Nephron progenitor cell (in vitro differentiated cells): ENCODE measurements at regions not wholly inside any gene's neighbourhood (a gene's known extent, or its start where the extent isn't known, plus 50 kb on each side); places are given as distances from the start of the nearest gene placed in this dataset.

Source experiments
- DNase-seq: peaks from one replicate; pipeline ENCODE4 v3.0.0; 2021
- H3K27ac Mint-ChIP-seq: 2 replicates; pipeline ENCODE4 v1.8.0; 2021; ENCODE audit warnings: mild to moderate bottlenecking, moderate library complexity, mixed read lengths
- H3K27me3 Mint-ChIP-seq: 2 replicates; pipeline ENCODE4 v1.8.0; 2021; ENCODE audit warnings: mild to moderate bottlenecking, low read depth, mixed read lengths; ENCODE audit not compliant: poor library complexity
- H3K36me3 Mint-ChIP-seq: 2 replicates; pipeline ENCODE4 v1.8.0; 2021; ENCODE audit warnings: low read depth, mixed read lengths
- H3K4me1 Mint-ChIP-seq: 2 replicates; pipeline ENCODE4 v1.8.0; 2021; ENCODE audit warnings: mixed read lengths
- H3K4me3 Mint-ChIP-seq: 2 replicates; pipeline ENCODE4 v1.8.0; 2021; ENCODE audit warnings: mild to moderate bottlenecking, moderate library complexity, mixed read lengths
- H3K9me3 Mint-ChIP-seq: 2 replicates; pipeline ENCODE4 v1.8.0; 2021; ENCODE audit warnings: mild to moderate bottlenecking, moderate library complexity, mixed read lengths
- TF ChIP-seq, protein P1 (sequence below): fragments of 200-600 bp; sonication (generic); IDR thresholded peaks from 2 replicates; pipeline ENCODE4 v1.5.0; 2021; ENCODE audit warnings: antibody characterized with exemption

DNA sequence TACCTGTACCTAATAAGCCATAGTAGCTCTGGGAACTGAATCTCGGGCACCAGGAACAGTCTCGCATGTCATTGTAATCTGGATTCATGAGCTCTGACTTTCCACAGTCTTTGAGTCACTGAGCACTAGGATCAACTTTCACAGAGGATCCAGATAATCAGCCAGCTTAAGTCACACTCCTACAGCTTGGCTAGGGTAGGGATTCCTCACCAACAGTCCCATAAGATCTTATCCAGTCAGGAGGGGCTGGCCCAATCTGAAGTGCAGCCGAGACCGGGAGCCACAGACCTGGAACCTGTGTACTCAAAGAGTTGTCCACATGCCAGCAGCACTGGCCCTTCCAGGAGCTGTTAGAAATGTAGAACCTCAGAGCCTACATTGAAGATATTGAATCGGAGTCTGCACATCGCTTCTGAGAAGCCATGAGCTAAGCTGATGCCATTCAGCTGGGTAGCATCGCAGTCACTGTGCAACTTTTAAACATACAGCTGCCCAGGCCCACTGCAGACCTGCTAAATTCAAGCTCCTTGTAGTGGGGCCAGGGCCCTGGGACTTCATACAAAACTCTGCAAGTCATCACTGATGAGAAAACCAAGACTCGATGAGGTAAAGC lies 538.8 kb upstream of the B3GAT1 start:
- Mint-ChIP-seq H3K4me3 (peak overlapping the region; percentile 33), H3K27ac (peak overlapping the region; percentile 55), H3K36me3 (no peaks in the 10 kb centered on the region), H3K9me3 (no peaks in the 10 kb centered on the region), H3K27me3 (peaks cover 17% of the 10 kb centered on the region), H3K4me1 (peaks cover 71% of the 10 kb centered on the region)
- TF ChIP-seq, protein P1, sequence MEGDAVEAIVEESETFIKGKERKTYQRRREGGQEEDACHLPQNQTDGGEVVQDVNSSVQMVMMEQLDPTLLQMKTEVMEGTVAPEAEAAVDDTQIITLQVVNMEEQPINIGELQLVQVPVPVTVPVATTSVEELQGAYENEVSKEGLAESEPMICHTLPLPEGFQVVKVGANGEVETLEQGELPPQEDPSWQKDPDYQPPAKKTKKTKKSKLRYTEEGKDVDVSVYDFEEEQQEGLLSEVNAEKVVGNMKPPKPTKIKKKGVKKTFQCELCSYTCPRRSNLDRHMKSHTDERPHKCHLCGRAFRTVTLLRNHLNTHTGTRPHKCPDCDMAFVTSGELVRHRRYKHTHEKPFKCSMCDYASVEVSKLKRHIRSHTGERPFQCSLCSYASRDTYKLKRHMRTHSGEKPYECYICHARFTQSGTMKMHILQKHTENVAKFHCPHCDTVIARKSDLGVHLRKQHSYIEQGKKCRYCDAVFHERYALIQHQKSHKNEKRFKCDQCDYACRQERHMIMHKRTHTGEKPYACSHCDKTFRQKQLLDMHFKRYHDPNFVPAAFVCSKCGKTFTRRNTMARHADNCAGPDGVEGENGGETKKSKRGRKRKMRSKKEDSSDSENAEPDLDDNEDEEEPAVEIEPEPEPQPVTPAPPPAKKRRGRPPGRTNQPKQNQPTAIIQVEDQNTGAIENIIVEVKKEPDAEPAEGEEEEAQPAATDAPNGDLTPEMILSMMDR, result no peak
- no peak for DNase-seq

DNA sequence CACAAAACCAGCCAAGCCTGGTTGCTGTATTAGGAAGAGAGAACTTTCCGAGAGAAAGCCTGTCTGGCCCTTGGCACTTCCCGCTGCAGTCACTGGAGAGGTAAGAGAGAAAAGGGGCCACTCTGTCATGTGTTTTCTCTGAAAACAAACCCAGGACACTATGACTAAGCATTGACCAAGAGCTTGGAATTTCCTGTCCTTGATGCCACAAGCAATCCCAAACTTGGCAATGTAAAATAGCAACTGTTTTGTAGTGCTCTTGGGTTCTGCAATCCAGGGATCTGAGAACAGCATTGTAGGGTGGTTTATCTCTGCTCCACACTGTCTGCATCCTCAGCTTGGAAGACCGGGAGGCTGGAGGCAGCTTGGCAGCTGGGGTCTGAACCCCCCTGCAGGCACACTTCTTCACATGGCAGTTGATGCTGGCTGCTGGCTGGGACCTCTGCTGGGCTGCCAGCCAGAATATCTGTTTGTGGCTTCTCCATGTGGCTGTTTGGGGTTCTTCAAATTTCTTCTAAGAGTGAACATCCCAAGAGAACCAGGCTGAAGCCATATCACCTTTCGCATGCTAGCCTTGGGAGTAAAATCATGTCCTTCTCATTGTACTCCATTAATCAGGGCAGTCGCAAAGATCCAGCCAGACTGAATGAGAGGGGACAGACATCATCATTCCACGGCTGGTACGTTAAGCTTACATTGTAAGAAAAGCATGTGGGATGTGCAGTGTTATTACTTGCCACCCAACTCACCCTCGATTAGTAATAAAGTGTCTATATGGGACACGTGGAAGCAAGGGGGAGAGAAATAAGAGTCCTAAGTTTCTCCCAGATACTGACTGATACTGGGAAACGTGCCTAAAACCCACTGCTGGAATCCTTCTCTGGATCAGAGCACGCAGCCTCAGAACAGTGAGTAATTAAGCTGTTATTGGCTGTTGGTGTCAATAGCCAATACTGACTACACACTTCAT lies 537.4 kb upstream of the B3GAT1 start:
- TF ChIP-seq, protein P1, result no peak
- Mint-ChIP-seq H3K9me3 (no peaks in the 10 kb centered on the region), H3K4me3 (no peak overlapping the region), H3K27ac (peak overlapping the region; percentile 15), H3K4me1 (peaks cover 84% of the 10 kb centered on the region), H3K36me3 (no peaks in the 10 kb centered on the region), H3K27me3 (peaks cover 19% of the 10 kb centered on the region)
- no peak for DNase-seq

DNA sequence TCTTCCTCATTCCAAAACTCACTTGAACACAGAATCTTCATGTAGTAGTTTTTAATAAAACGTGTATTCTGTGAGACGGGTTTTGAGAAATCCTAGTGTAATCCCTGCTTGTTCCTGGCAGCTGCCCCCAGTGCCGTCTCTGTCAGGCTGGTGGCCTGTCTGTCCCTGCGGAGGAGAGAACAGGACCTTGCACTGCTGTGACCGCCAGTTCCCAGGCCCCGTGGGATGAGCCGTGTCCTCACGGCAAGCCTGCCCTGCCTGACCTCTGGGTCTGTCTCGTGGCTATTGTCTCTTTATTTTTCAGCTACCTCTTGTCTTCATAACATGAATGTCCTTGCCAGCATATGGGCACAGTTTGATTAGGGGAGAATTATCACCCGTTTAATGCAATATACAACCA lies 535.5 kb upstream of the B3GAT1 start:
- Mint-ChIP-seq H3K9me3 (no peaks in the 10 kb centered on the region), H3K4me3 (no peak overlapping the region), H3K27ac (no peak overlapping the region), H3K4me1 (peaks cover 87% of the 10 kb centered on the region), H3K36me3 (no peaks in the 10 kb centered on the region), H3K27me3 (peaks cover 16% of the 10 kb centered on the region)
- no peak for DNase-seq
- TF ChIP-seq, protein P1, result no peak

DNA sequence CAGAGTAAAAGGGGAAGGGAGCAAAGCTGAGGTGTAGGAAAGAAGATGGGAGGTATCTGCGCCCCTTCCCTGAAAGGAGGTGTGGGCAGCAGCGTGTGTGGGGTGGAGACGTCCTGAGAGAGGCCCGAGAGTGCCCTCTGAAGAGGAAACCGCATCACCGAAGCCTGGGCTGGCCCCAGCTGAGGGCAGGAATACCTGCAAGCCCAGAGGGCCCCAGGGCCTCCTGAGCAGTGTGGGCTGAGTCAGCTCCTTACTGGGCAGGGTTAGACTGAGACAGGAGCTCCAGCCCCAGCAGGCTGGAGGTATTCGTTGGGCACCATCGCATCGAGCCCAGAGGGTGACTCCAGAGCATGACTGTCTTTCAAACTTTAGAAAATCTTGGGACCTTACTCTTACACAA lies 534.0 kb upstream of the B3GAT1 start:
- H3K4me1 Mint-ChIP-seq, result peaks cover 87% of the 10 kb centered on the region
- H3K9me3 Mint-ChIP-seq, result no peaks in the 10 kb centered on the region
- H3K4me3 Mint-ChIP-seq, result no peak overlapping the region

DNA sequence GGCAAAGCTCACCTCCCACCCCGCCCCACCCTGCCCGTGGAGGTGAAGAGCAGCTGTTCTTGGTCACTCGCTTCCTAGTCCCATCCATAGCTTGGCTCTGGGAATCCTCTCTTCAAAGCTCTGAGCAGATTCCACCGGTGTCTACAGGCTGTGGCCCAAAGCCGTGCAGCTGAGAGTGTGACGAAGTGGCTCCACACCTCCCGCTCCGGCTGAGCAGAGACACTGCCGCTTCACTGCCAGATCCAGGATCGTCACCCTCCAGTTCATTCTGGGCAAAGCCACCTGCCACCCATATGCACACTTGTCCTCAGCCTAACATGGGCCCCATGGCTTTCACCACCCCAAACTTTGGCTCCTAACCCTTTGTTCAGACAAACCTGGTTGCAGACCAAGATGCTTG lies 532.9 kb upstream of the B3GAT1 start:
- H3K4me3 Mint-ChIP-seq, result no peak overlapping the region
- peaks cover 15% of the 10 kb centered on the region for H3K27me3 Mint-ChIP-seq
- no peak for DNase-seq
- H3K9me3 Mint-ChIP-seq, result no peaks in the 10 kb centered on the region
- TF ChIP-seq, protein P1, result no peak
- peaks cover 87% of the 10 kb centered on the region for H3K4me1 Mint-ChIP-seq
- H3K36me3 Mint-ChIP-seq, result no peaks in the 10 kb centered on the region
- H3K27ac Mint-ChIP-seq, result no peak overlapping the region

More for the DNA sequence above, 534.0 kb upstream of the B3GAT1 start:
- H3K36me3 Mint-ChIP-seq, result no peaks in the 10 kb centered on the region
- no peak overlapping the region for H3K27ac Mint-ChIP-seq
- DNase-seq, result no peak
- H3K27me3 Mint-ChIP-seq, result peaks cover 15% of the 10 kb centered on the region
- TF ChIP-seq, protein P1, result no peak
